ENCODE measurements at regions not wholly inside any gene's neighbourhood (a gene's known extent, or its start where the extent isn't known, plus 50 kb on each side); places are given as distances from the start of the nearest gene placed in this dataset.

- DNase-seq (ENCODE audit: low read depth in 3 of 3) = no peak
These were observed 587.4 kb upstream of the MDFIC2 start for GRCh38 chr3:70899816-70900215.

- DNase-seq (ENCODE audit: low read depth in 3 of 3) = no peak
These were observed 577.6 kb upstream of the MDFIC2 start for GRCh38 chr3:70890020-70890394.

GRCh38 chr3:70889162-70890019 is 577.0 kb upstream of the MDFIC2 start:
- DNase-seq (ENCODE audit: low read depth in 3 of 3) = no peak

- DNase-seq (ENCODE audit: low read depth in 3 of 3) = no peak
These were observed 573.2 kb upstream of the MDFIC2 start for GRCh38 chr3:70885636-70886035.

GRCh38 chr3:70882104-70882503 is 569.7 kb upstream of the MDFIC2 start:
- DNase-seq (ENCODE audit: low read depth in 3 of 3) = no peak

- no peak for DNase-seq (ENCODE audit: low read depth in 3 of 3)
These were observed 568.0 kb upstream of the MDFIC2 start for GRCh38 chr3:70880421-70880820.

- DNase-seq (ENCODE audit: low read depth in 3 of 3) = no peak
These were observed 563.7 kb upstream of the MDFIC2 start for GRCh38 chr3:70876154-70876553.

GRCh38 chr3:70874196-70874595 is 561.8 kb upstream of the MDFIC2 start:
- no peak for DNase-seq (ENCODE audit: low read depth in 3 of 3)

- no peak for DNase-seq (ENCODE audit: low read depth in 3 of 3)
These were observed 561.2 kb upstream of the MDFIC2 start for GRCh38 chr3:70873686-70874085.

- no peak for DNase-seq (ENCODE audit: low read depth in 3 of 3)
These were observed 559.6 kb upstream of the MDFIC2 start for GRCh38 chr3:70871909-70872656.

GRCh38 chr3:70870576-70870975 is 558.1 kb upstream of the MDFIC2 start:
- no peak for DNase-seq (ENCODE audit: low read depth in 3 of 3)

GRCh38 chr3:70868561-70868960 is 556.1 kb upstream of the MDFIC2 start:
- DNase-seq (ENCODE audit: low read depth in 3 of 3) = no peak

- DNase-seq (ENCODE audit: low read depth in 3 of 3) = no peak
These were observed 550.6 kb upstream of the MDFIC2 start for GRCh38 chr3:70863049-70863448.

GRCh38 chr3:70861855-70862254 is 549.4 kb upstream of the MDFIC2 start:
- no peak for DNase-seq (ENCODE audit: low read depth in 3 of 3)

GRCh38 chr3:70861234-70861633 is 548.8 kb upstream of the MDFIC2 start:
- DNase-seq (ENCODE audit: low read depth in 3 of 3) = no peak

- DNase-seq (ENCODE audit: low read depth in 3 of 3) = no peak
These were observed 545.5 kb upstream of the MDFIC2 start for GRCh38 chr3:70857916-70858315.

- no peak for DNase-seq (ENCODE audit: low read depth in 3 of 3)
These were observed 544.1 kb upstream of the MDFIC2 start for GRCh38 chr3:70856414-70857162.

GRCh38 chr3:70855149-70855548 is 542.7 kb upstream of the MDFIC2 start:
- no peak for DNase-seq (ENCODE audit: low read depth in 3 of 3)

GRCh38 chr3:70854108-70854507 is 541.7 kb upstream of the MDFIC2 start:
- DNase-seq (ENCODE audit: low read depth in 3 of 3) = no peak

- no peak for DNase-seq (ENCODE audit: low read depth in 3 of 3)
These were observed 540.9 kb upstream of the MDFIC2 start for GRCh38 chr3:70853161-70853944.

GRCh38 chr3:70849911-70850699 is 537.7 kb upstream of the MDFIC2 start:
- no peak for DNase-seq (ENCODE audit: low read depth in 3 of 3)
